Ascending aorta (tissue), 2 donors: ENCODE measurements at regions not wholly inside any gene's neighbourhood (a gene's known extent, or its start where the extent isn't known, plus 50 kb on each side); places are given as distances from the start of the nearest gene placed in this dataset.

Experiments used
- DNase-seq, 2 donors: peaks; one replicate each; pipeline ENCODE4 v3.0.0-alpha.2; 2019; ENCODE audit warnings: low spot score in 2 of 2
- H3K27ac ChIP-seq, 2 donors: fragments of 200-600 bp; sonication (generic); one replicate each; pipeline ENCODE4 v1.5.1; 2016 to 2017; ENCODE audit warnings: mild to moderate bottlenecking in 1 of 2
- H3K27me3 ChIP-seq: fragments of 200-600 bp; sonication (generic); one replicate; pipeline ENCODE4 v1.5.1; 2017
- H3K36me3 ChIP-seq, 2 donors: fragments of 200-600 bp; sonication (generic); one replicate each; pipeline ENCODE4 v1.5.1; 2016
- H3K4me1 ChIP-seq, 2 donors: fragments of 200-600 bp; sonication (generic); one replicate each; pipeline ENCODE4 v1.5.1; 2016 to 2017; ENCODE audit warnings: mild to moderate bottlenecking in 1 of 2
- H3K4me3 ChIP-seq, 2 donors: fragments of 200-600 bp; sonication (generic); one replicate each; pipeline ENCODE4 v1.5.1; 2016 to 2017; ENCODE audit warnings: mild to moderate bottlenecking in 1 of 2
- H3K9me3 ChIP-seq, 2 donors: fragments of 200-600 bp; sonication (generic); one replicate each; pipeline ENCODE4 v1.5.1; 2016
- intact Hi-C: fragments of 100-400 bp; cut with DNase I; formaldehyde crosslinking; loops from one replicate; pipeline ENCODE4 v1.15.1; 2023
- TF ChIP-seq, protein P1 (sequence below), 3 experiments: fragments of 200-600 bp in 2 of 3; fragments of 450-650 bp in 1 of 3; sonication (generic) in 2 of 3; IDR thresholded peaks; one replicate each; pipeline ENCODE4 v1.5.1; 2016 to 2019; ENCODE audit warnings: antibody characterized with exemption in 3 of 3, mild to moderate bottlenecking in 1 of 3, moderate library complexity in 1 of 3

DNA sequence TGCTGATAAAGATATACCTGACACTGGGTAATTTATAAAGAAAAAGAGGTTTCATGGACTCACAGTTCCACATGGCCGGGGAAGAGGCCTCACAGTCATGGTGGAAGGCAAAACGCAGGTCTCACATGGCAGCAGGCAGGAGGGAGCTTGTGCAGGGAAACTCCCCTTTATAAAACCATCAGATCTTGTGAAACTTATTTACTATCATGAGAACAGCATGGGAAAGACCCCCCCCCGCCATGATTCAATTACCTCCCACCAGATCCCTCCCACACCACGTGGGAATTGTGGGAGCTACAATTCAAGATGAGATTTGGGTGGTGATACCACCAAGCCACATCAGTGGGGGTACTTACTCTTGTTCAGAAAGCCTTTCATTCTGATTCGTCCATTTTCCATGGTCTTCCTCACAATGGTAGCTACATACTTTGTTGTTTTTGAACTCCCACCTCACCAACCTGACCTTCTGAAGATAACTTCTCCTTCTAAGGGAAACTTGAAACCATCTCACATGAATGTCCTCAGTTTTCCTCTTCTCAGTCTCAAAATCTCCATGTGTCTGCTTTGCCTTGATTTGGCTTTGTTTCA is 275.6 kb upstream of the PROK2 start:
- no peaks in the 10 kb centered on the region for H3K9me3 ChIP-seq
- TF ChIP-seq, protein P1, sequence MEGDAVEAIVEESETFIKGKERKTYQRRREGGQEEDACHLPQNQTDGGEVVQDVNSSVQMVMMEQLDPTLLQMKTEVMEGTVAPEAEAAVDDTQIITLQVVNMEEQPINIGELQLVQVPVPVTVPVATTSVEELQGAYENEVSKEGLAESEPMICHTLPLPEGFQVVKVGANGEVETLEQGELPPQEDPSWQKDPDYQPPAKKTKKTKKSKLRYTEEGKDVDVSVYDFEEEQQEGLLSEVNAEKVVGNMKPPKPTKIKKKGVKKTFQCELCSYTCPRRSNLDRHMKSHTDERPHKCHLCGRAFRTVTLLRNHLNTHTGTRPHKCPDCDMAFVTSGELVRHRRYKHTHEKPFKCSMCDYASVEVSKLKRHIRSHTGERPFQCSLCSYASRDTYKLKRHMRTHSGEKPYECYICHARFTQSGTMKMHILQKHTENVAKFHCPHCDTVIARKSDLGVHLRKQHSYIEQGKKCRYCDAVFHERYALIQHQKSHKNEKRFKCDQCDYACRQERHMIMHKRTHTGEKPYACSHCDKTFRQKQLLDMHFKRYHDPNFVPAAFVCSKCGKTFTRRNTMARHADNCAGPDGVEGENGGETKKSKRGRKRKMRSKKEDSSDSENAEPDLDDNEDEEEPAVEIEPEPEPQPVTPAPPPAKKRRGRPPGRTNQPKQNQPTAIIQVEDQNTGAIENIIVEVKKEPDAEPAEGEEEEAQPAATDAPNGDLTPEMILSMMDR (IDR thresholded peaks at IDR 0.05) = no peak
- H3K36me3 ChIP-seq = no peaks in the 10 kb centered on the region
- no peak overlapping the region for H3K4me3 ChIP-seq
- H3K27me3 ChIP-seq = no peaks in the 10 kb centered on the region
- no peak for DNase-seq
- H3K4me1 ChIP-seq = no peaks in the 10 kb centered on the region
- H3K27ac ChIP-seq = no peak overlapping the region
- intact Hi-C loops = no loop called here

DNA sequence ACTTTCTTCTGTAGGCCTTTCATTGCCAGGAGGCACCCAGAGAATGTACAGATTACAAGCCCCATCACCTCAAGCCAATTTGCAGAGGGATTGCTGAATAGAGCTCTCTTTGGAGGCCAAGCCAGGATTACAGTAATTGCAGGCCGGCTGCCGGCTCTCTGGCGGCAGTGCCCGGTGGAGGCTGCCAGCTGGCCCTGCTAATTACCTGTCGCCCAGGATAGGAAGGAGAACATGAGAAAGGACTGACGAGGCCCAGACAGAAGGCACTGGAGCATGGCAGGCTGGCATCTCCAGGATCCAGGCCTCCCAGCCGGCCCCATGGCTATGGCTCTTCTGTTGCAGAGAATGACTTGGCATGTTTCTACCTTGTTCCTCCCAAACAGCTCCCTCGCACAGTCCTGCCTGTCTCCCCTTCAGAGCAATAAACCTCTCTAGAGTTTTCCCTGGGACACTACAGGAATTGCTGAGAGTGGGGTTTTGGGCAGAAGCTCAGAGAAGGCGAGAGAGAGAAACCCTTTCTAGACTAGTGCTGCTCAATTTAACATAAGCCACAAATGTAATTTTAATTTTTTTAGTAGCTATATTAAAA is 273.6 kb upstream of the PROK2 start:
- H3K27ac ChIP-seq = no peak overlapping the region
- H3K4me1 ChIP-seq = no peaks in the 10 kb centered on the region
- H3K9me3 ChIP-seq = no peaks in the 10 kb centered on the region
- H3K27me3 ChIP-seq = no peaks in the 10 kb centered on the region
- intact Hi-C loops = no loop called here
- no peak for DNase-seq
- H3K4me3 ChIP-seq = no peak overlapping the region
- TF ChIP-seq, protein P1 (IDR thresholded peaks at IDR 0.05) = no peak
- no peaks in the 10 kb centered on the region for H3K36me3 ChIP-seq

DNA sequence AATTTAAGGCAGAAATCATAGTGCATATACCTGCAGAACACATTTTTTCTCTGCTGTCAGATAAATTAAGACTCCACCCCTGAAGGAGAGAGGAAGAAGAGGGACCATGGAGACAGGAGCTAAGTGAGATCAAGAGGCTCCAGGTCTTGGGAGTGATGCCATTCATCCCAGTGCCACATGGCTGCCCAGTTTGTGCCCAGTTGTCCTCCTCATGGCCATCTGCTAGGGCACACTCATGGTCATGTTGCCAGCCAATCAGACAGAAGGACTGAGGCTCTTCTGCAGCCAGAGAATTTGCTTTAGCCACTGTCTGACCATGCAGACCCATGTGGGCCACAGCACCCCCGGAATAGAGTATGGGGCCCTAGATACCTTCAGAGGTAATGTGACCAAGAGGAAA is 270.5 kb upstream of the PROK2 start:
- H3K27me3 ChIP-seq = no peaks in the 10 kb centered on the region
- H3K4me1 ChIP-seq = no peaks in the 10 kb centered on the region
- no peaks in the 10 kb centered on the region for H3K36me3 ChIP-seq
- DNase-seq = no peak
- intact Hi-C loops = no loop called here
- no peak overlapping the region for H3K27ac ChIP-seq
- H3K9me3 ChIP-seq = no peaks in the 10 kb centered on the region
- TF ChIP-seq, protein P1 (IDR thresholded peaks at IDR 0.05) = no peak
- no peak overlapping the region for H3K4me3 ChIP-seq

DNA sequence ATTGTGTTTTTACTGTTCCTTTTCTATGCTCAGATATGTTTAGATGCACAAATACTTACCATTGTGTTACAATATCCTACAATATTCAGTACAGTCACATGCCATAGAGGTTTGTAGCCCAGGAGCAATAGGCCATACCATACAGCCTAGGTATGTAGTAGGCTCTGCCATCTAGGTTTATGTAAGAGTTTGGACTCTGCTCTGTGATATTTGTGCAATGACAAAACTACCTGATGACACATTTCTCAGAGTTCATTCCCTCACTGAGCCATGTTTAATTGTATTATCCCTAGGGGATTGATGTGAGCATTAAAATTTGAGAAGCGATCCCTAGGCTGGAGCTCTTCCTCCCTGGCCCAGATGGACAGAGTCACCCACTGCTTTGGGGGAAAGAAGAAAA is 270.0 kb upstream of the PROK2 start:
- H3K9me3 ChIP-seq = no peaks in the 10 kb centered on the region
- TF ChIP-seq, protein P1 (IDR thresholded peaks at IDR 0.05) = no peak
- intact Hi-C loops = no loop called here
- no peaks in the 10 kb centered on the region for H3K4me1 ChIP-seq
- no peak overlapping the region for H3K4me3 ChIP-seq
- no peak for DNase-seq
- no peaks in the 10 kb centered on the region for H3K27me3 ChIP-seq
- no peaks in the 10 kb centered on the region for H3K36me3 ChIP-seq
- H3K27ac ChIP-seq = no peak overlapping the region

DNA sequence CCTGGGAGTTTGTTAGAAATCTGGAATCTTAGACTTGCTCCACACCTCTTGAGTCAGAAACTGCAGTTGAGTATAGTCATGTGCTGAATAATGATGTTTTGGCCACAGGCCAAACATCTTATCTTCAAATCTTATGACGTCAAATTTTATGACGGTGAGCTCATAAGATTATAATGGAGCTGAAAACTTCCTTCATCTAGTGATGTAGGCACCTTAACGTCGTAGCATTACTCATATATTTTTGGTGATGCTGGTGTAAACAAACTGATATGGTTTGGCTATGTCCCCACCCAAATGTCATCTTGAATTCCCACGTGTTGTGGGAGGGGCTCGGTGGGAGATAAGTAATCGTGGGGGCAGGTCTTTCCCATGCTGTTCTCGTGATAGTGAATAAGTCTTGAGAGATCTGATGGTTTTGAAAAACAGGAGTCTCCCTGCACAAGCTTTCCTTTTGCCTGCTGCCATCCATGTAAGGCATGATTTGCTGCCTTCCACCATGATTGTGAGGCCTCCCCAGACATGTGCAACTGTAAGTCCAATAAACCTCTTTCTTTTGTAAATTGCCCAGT is 268.0 kb upstream of the PROK2 start:
- TF ChIP-seq, protein P1 (IDR thresholded peaks at IDR 0.05) = no peak
- intact Hi-C loops = no loop called here
- H3K27me3 ChIP-seq = no peaks in the 10 kb centered on the region
- no peaks in the 10 kb centered on the region for H3K4me1 ChIP-seq
- no peaks in the 10 kb centered on the region for H3K9me3 ChIP-seq
- no peak overlapping the region for H3K4me3 ChIP-seq
- H3K36me3 ChIP-seq = no peaks in the 10 kb centered on the region
- no peak for DNase-seq
- no peak overlapping the region for H3K27ac ChIP-seq
